ENCODE measurements at regions not wholly inside any gene's neighbourhood (a gene's known extent, or its start where the extent isn't known, plus 50 kb on each side); places are given as distances from the start of the nearest gene placed in this dataset.

GRCh38 chr3:107992976-107993684 lies 97.7 kb downstream of the CD47 start:
- DNase-seq: no peak
- H3K36me3 Mint-ChIP-seq (ENCODE audit: low read depth): no peaks in the 10 kb centered on the region
- peaks cover 5% of the 10 kb centered on the region for H3K27me3 Mint-ChIP-seq (ENCODE audit: insufficient read depth)
- no peak overlapping the region for H3K27ac Mint-ChIP-seq
- peaks cover 25% of the 10 kb centered on the region for H3K4me1 Mint-ChIP-seq (ENCODE audit: low read depth)
- H3K4me3 Mint-ChIP-seq: no peak overlapping the region
- H3K9me3 Mint-ChIP-seq: no peaks in the 10 kb centered on the region
- no peak for TF ChIP-seq CTCF (IDR thresholded peaks at IDR 0.05)

- no peak for TF ChIP-seq CTCF (IDR thresholded peaks at IDR 0.05)
- Mint-ChIP-seq H3K4me3 (no peak overlapping the region), H3K27me3 (ENCODE audit: insufficient read depth) (peaks cover 2% of the 10 kb centered on the region), H3K9me3 (no peaks in the 10 kb centered on the region), H3K4me1 (ENCODE audit: low read depth) (peaks cover 43% of the 10 kb centered on the region), H3K27ac (no peak overlapping the region), H3K36me3 (ENCODE audit: low read depth) (no peaks in the 10 kb centered on the region)
- DNase-seq: no peak
Observed at GRCh38 chr3:107990926-107991325, 99.9 kb downstream of the CD47 start.

- H3K27ac Mint-ChIP-seq: no peak overlapping the region
- H3K4me1 Mint-ChIP-seq (ENCODE audit: low read depth): peaks cover 43% of the 10 kb centered on the region
- no peaks in the 10 kb centered on the region; the same call in none of the 2 replicates for H3K27me3 Mint-ChIP-seq (ENCODE audit: insufficient read depth)
- H3K9me3 Mint-ChIP-seq: no peaks in the 10 kb centered on the region
- no peaks in the 10 kb centered on the region for H3K36me3 Mint-ChIP-seq (ENCODE audit: low read depth)
- no peak overlapping the region for H3K4me3 Mint-ChIP-seq
- DNase-seq: no peak
- no peak for TF ChIP-seq CTCF (IDR thresholded peaks at IDR 0.05)
Observed at GRCh38 chr3:107990433-107990832, 100.4 kb downstream of the CD47 start.

GRCh38 chr3:107989661-107990060 lies 101.2 kb downstream of the CD47 start:
- Mint-ChIP-seq H3K27ac (no peak overlapping the region), H3K9me3 (no peaks in the 10 kb centered on the region), H3K27me3 (ENCODE audit: insufficient read depth) (no peaks in the 10 kb centered on the region; the same call in none of the 2 replicates), H3K4me3 (no peak overlapping the region), H3K4me1 (ENCODE audit: low read depth) (peaks cover 43% of the 10 kb centered on the region), H3K36me3 (ENCODE audit: low read depth) (no peaks in the 10 kb centered on the region)
- no peak for DNase-seq
- no peak for TF ChIP-seq CTCF (IDR thresholded peaks at IDR 0.05)

GRCh38 chr3:107988460-107989175 lies 102.2 kb downstream of the CD47 start:
- TF ChIP-seq CTCF (IDR thresholded peaks at IDR 0.05): no peak
- H3K36me3 Mint-ChIP-seq (ENCODE audit: low read depth): no peaks in the 10 kb centered on the region
- no peak overlapping the region for H3K4me3 Mint-ChIP-seq
- H3K9me3 Mint-ChIP-seq: no peaks in the 10 kb centered on the region
- H3K4me1 Mint-ChIP-seq (ENCODE audit: low read depth): peaks cover 36% of the 10 kb centered on the region
- peaks cover 4% of the 10 kb centered on the region for H3K27me3 Mint-ChIP-seq (ENCODE audit: insufficient read depth)
- peak; percentile 39 for DNase-seq
- H3K27ac Mint-ChIP-seq: no peak overlapping the region
